Osteocyte (in vitro differentiated cells): ENCODE measurements at regions not wholly inside any gene's neighbourhood (a gene's known extent, or its start where the extent isn't known, plus 50 kb on each side); places are given as distances from the start of the nearest gene placed in this dataset.

Source experiments
- DNase-seq: peaks from one replicate; pipeline ENCODE4 v3.0.0; 2021; ENCODE audit warnings: mixed read lengths; ENCODE audit not compliant: unreplicated experiment; ENCODE audit errors: extremely low spot score
- H3K27ac Mint-ChIP-seq: one replicate; pipeline ENCODE4 v1.8.0; 2021; ENCODE audit warnings: mild to moderate bottlenecking, mixed read lengths; ENCODE audit not compliant: unreplicated experiment
- H3K27me3 Mint-ChIP-seq: one replicate; pipeline ENCODE4 v1.8.0; 2021; ENCODE audit warnings: mixed read lengths; ENCODE audit not compliant: unreplicated experiment
- H3K36me3 Mint-ChIP-seq: one replicate; pipeline ENCODE4 v1.8.0; 2021; ENCODE audit warnings: mixed read lengths; ENCODE audit not compliant: unreplicated experiment
- H3K4me1 Mint-ChIP-seq: one replicate; pipeline ENCODE4 v1.8.0; 2021; ENCODE audit warnings: mixed read lengths; ENCODE audit not compliant: unreplicated experiment
- H3K4me3 Mint-ChIP-seq: one replicate; pipeline ENCODE4 v1.8.0; 2021; ENCODE audit warnings: mild to moderate bottlenecking, moderate library complexity, mixed read lengths; ENCODE audit not compliant: unreplicated experiment
- H3K9me3 Mint-ChIP-seq: one replicate; pipeline ENCODE4 v1.8.0; 2021; ENCODE audit warnings: mixed read lengths; ENCODE audit not compliant: unreplicated experiment
- CTCF ChIP-seq: fragments of 200-600 bp; sonication (generic); IDR thresholded peaks from 2 replicates; pipeline ENCODE4 v1.5.0; 2021; ENCODE audit warnings: antibody characterized with exemption, mild to moderate bottlenecking, moderate library complexity

- H3K9me3 Mint-ChIP-seq, result peaks cover 5% of the 10 kb centered on the region
- no peak for DNase-seq
- H3K4me1 Mint-ChIP-seq, result peaks cover 1% of the 10 kb centered on the region
- TF ChIP-seq CTCF, result no peak
- H3K27me3 Mint-ChIP-seq, result peaks cover 6% of the 10 kb centered on the region
- no peak overlapping the region for H3K4me3 Mint-ChIP-seq
- no peak overlapping the region for H3K27ac Mint-ChIP-seq
- H3K36me3 Mint-ChIP-seq, result no peaks in the 10 kb centered on the region
These were observed 185.7 kb upstream of the AUTS2 start for GRCh38 chr7:69412331-69413146.

GRCh38 chr7:69414555-69414954, 183.7 kb upstream of the AUTS2 start:
- TF ChIP-seq CTCF, result no peak
- Mint-ChIP-seq H3K36me3 (no peaks in the 10 kb centered on the region), H3K27ac (no peak overlapping the region)

GRCh38 chr7:69418869-69419670, 179.2 kb upstream of the AUTS2 start:
- no peaks in the 10 kb centered on the region for H3K36me3 Mint-ChIP-seq
- H3K4me3 Mint-ChIP-seq, result peak overlapping the region; percentile 61
- peak overlapping the region; percentile 85 for H3K27ac Mint-ChIP-seq
- peaks cover 37% of the 10 kb centered on the region for H3K4me1 Mint-ChIP-seq
- DNase-seq, result no peak
- H3K27me3 Mint-ChIP-seq, result no peaks in the 10 kb centered on the region
- TF ChIP-seq CTCF, result no peak
- peaks cover 5% of the 10 kb centered on the region for H3K9me3 Mint-ChIP-seq

More at GRCh38 chr7:69414555-69414954, 183.7 kb upstream of the AUTS2 start:
- DNase-seq, result no peak
- H3K4me3 Mint-ChIP-seq, result no peak overlapping the region
- H3K9me3 Mint-ChIP-seq, result peaks cover 5% of the 10 kb centered on the region
- H3K4me1 Mint-ChIP-seq, result peaks cover 16% of the 10 kb centered on the region
- peaks cover 6% of the 10 kb centered on the region for H3K27me3 Mint-ChIP-seq

- Mint-ChIP-seq H3K9me3 (peaks cover 1% of the 10 kb centered on the region), H3K27ac (peak overlapping the region; percentile 25)
These were observed 178.3 kb upstream of the AUTS2 start for GRCh38 chr7:69419934-69420333.

More at GRCh38 chr7:69419934-69420333, 178.3 kb upstream of the AUTS2 start:
- no peak overlapping the region for H3K4me3 Mint-ChIP-seq
- no peaks in the 10 kb centered on the region for H3K27me3 Mint-ChIP-seq
- no peak for TF ChIP-seq CTCF
- DNase-seq, result no peak
- no peaks in the 10 kb centered on the region for H3K36me3 Mint-ChIP-seq
- H3K4me1 Mint-ChIP-seq, result peaks cover 37% of the 10 kb centered on the region
